HepG2 (cell line): ENCODE measurements at regions not wholly inside any gene's neighbourhood (a gene's known extent, or its start where the extent isn't known, plus 50 kb on each side); places are given as distances from the start of the nearest gene placed in this dataset.

ENCODE experiments used
- ATAC-seq: fragments of 200-7000 bp; cut with Tn5 transposase; 3 replicates; pipeline ENCODE4 v1.9.1; 2020; ENCODE audit warnings: mild to moderate bottlenecking, moderate library complexity
- BruUV-seq: library from RNA; stranded (reverse); fragments of 400-500 nt; replicated peaks from 2 replicates; lab custom pipeline; 2021; lab: Mats Ljungman, UMichigan
- CTCF ChIA-PET: fragments of 300-600 bp; formaldehyde crosslinking; extraction: SDS; loops from one replicate; lab custom pipeline; 2021; ENCODE audit warnings: low total read pairs, inconsistent platforms, low intra/inter-chr PET ratio; lab: Yijun Ruan, JAX
- POLR2A ChIA-PET: fragments of 350-600 bp; sonication (Branson Sonifier 250); formaldehyde crosslinking; loops from one replicate; lab custom pipeline; 2020; ENCODE audit warnings: antibody characterized with exemption, inconsistent platforms; lab: Yijun Ruan, JAX
- DNase-seq: peaks from one replicate; pipeline ENCODE4 v3.0.0-alpha.2; 2015; ENCODE audit warnings: low spot score
- FAIRE-seq: peaks from 3 replicates; lab custom pipeline; 2011; peaks lifted over from hg19 to GRCh38; lab: Jason Lieb, UNC
- H2AFZ ChIP-seq: one replicate; pipeline ENCODE4 v1.6.1; 2011; ENCODE audit warnings: low read length, inconsistent platforms
- H3K27ac ChIP-seq: fragments of 300-600 bp; 3 replicates; pipeline ENCODE4 v1.8.0; 2011; ENCODE audit warnings: mixed run types, mild to moderate bottlenecking, mixed read lengths, low read length, inconsistent platforms; ENCODE audit not compliant: insufficient read depth; ENCODE audit errors: extremely low read length
- H3K27me3 ChIP-seq, 2 experiments: fragments of 200-600 bp in 1 of 2; 2 replicates in 1 of 2; 3 replicates in 1 of 2; pipeline versions ENCODE4 v1.6.0 to v1.8.0; 2011; ENCODE audit warnings: low read length in 2 of 2, mild to moderate bottlenecking in 2 of 2, moderate library complexity in 2 of 2, inconsistent platforms in 1 of 2; ENCODE audit not compliant: insufficient read depth in 2 of 2, control insufficient read depth in 1 of 2
- H3K36me3 ChIP-seq, 2 experiments: fragments of 200-600 bp in 1 of 2; replicated peaks in 1 of 2; 2 replicates in 1 of 2; 3 replicates in 1 of 2; pipeline versions ENCODE4 v1.5.1 to v1.8.0; 2011; ENCODE audit warnings: low read length in 2 of 2, inconsistent platforms in 1 of 2; ENCODE audit not compliant: insufficient read depth in 2 of 2, control insufficient read depth in 1 of 2
- H3K4me1 ChIP-seq: 2 replicates; pipeline ENCODE4 v1.5.1; 2012; ENCODE audit warnings: low read length, inconsistent platforms; ENCODE audit not compliant: insufficient read depth
- H3K4me2 ChIP-seq: 2 replicates; pipeline ENCODE4 v1.6.0; 2011; ENCODE audit warnings: low read depth, low read length, inconsistent platforms
- H3K4me3 ChIP-seq, 3 experiments: fragments of 200-600 bp in 1 of 3; sonication (generic), shearing (Covaris generic) in 1 of 3; replicated peaks in 1 of 3; 2 replicates each; pipeline ENCODE4 v1.5.1; 2011 to 2016; ENCODE audit warnings: low read length in 3 of 3, inconsistent platforms in 2 of 3, low read depth in 2 of 3, mild to moderate bottlenecking in 2 of 3, control low read depth in 1 of 3, mixed read lengths in 1 of 3; ENCODE audit not compliant: insufficient read depth in 1 of 3
- H3K79me2 ChIP-seq: one replicate; pipeline ENCODE4 v1.6.1; 2011; ENCODE audit warnings: low read length, inconsistent platforms; ENCODE audit not compliant: insufficient read depth
- H3K9ac ChIP-seq: 2 replicates; pipeline ENCODE4 v1.6.0; 2011; ENCODE audit warnings: mild to moderate bottlenecking, low read depth, low read length, inconsistent platforms; ENCODE audit not compliant: insufficient read depth
- H3K9me3 ChIP-seq: 2 replicates; pipeline ENCODE4 v1.5.1; 2012; ENCODE audit warnings: mild to moderate bottlenecking, low read length
- H4K20me1 ChIP-seq: 2 replicates; pipeline ENCODE4 v1.6.0; 2011; ENCODE audit warnings: inconsistent platforms, mild to moderate bottlenecking, low read length, moderate library complexity; ENCODE audit not compliant: insufficient read depth
- CBX2 ChIP-seq, 2 experiments: fragments of 200-600 bp in 1 of 2; sonication (generic); formaldehyde crosslinking in 1 of 2; IDR thresholded peaks; 2 replicates each; pipeline versions ENCODE4 v1.7.0 to v1.8.1; 2018 to 2022; ENCODE audit warnings: low read depth in 2 of 2, low read length in 1 of 2, mild to moderate bottlenecking in 1 of 2, missing genetic modification reagents in 1 of 2
- GPN1 ChIP-seq: sonication (generic); formaldehyde crosslinking; IDR thresholded peaks from 2 replicates; pipeline ENCODE4 v1.5.1; 2020; ENCODE audit warnings: missing genetic modification reagents, borderline replicate concordance
- MIER2 ChIP-seq: IDR thresholded peaks from 2 replicates; pipeline ENCODE4 v1.6.1; 2016; ENCODE audit warnings: missing biosample characterization, missing genetic modification reagents
- RARG ChIP-seq: sonication (generic); formaldehyde crosslinking; IDR thresholded peaks from 2 replicates; pipeline ENCODE4 v1.4.0; 2020; ENCODE audit warnings: low read depth, mild to moderate bottlenecking, missing genetic modification reagents
- SIX1 ChIP-seq: sonication (generic); formaldehyde crosslinking; IDR thresholded peaks from 2 replicates; pipeline ENCODE4 v1.4.0; 2020; ENCODE audit warnings: missing genetic modification reagents, borderline replicate concordance
- SUZ12 ChIP-seq: fragments of 150-350 bp; IDR thresholded peaks from 2 replicates; pipeline ENCODE4 v1.6.1; 2014; ENCODE audit warnings: low read depth, low read length
- WGBS: methylation state at CpG from one replicate; pipeline ENCODE4 v1.1.6; 2017; ENCODE audit warnings: low lambda C conversion rate; 5-methylcytosine and 5-hydroxymethylcytosine counted together
- in situ Hi-C: cut with HindIII; loops from 2 replicates; pipeline ENCODE4 v1.10.0; 2017; ENCODE audit warnings: low pct_unique_long_range_greater_than_20kb; ENCODE audit not compliant: extremely low pct_ligation_motif_present
- intact Hi-C: fragments of 100-400 bp; cut with micrococcal nuclease; formaldehyde crosslinking; loops from one replicate; pipeline ENCODE4 v1.10.0; 2022; ENCODE audit not compliant: unreplicated experiment
- TF ChIP-seq, protein P1 (sequence below): sonication (generic); formaldehyde crosslinking; IDR thresholded peaks from 2 replicates; pipeline ENCODE4 v1.8.0; 2022; ENCODE audit warnings: low read depth, missing genetic modification reagents

DNA sequence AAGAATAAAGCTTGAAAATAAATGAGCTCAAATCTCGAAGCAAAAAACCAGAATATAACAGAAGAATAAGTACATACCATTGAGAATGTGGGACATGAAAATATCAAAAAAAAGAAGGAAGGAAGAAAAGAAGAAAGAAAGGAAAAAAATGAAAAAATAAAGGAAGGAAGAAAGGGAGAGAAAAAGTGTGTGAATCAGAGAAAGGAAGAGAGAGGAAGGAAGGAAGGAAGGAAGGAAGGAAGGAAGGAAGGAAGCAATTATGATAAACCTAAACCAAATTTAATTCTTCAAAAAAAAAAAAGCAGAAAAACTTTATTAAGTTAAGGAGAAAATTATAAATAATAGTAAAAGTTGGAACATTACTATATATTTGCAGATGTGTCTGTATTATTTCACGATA, 949.8 kb downstream of the NLGN4X start:
- Histone ChIP-seq H3K9ac (no peak overlapping the region), H3K27ac (no peak overlapping the region), H3K79me2 (no peaks in the 10 kb centered on the region), H3K4me3 (no peak overlapping the region), H3K36me3 (no peaks in the 10 kb centered on the region), H3K4me2 (no peak overlapping the region), H2AFZ (no peak overlapping the region), H3K27me3 (no peaks in the 10 kb centered on the region), H3K9me3 (peaks cover 25% of the 10 kb centered on the region), H3K4me1 (no peaks in the 10 kb centered on the region), H4K20me1 (no peaks in the 10 kb centered on the region)
- ATAC-seq, result no peak
- ChIA-PET POLR2A (no interaction called here), CTCF (no interaction called here)
- FAIRE-seq, result no peak
- TF ChIP-seq SUZ12 (no peak), SIX1 (CRISPR knock-in tag) (no peak), RARG (no peak), CBX2 (IDR thresholded peaks at IDR 0.05; ENCODE audit: low read depth, low read length) (no peak), CBX2 (CRISPR knock-in tag; IDR thresholded peaks at IDR 0.05; ENCODE audit: low read depth) (no peak), MIER2 (CRISPR knock-in tag) (no peak)
- TF ChIP-seq, protein P1, sequence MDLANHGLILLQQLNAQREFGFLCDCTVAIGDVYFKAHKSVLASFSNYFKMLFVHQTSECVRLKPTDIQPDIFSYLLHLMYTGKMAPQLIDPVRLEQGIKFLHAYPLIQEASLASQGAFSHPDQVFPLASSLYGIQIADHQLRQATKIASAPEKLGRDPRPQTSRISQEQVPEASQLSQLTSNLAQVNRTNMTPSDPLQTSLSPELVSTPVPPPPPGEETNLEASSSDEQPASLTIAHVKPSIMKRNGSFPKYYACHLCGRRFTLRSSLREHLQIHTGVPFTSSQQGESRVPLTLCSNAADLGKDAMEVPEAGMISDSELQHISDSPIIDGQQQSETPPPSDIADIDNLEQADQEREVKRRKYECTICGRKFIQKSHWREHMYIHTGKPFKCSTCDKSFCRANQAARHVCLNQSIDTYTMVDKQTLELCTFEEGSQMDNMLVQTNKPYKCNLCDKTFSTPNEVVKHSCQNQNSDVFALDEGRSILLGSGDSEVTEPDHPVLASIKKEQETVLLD (CRISPR knock-in tag), result no peak
- WGBS, result 0% methylated on average over 2 of the region's 2 CpGs
- no TSS peak for BruUV-seq
- no peak for DNase-seq
- in situ Hi-C loops, result no loop called here
- intact Hi-C loops, result no loop called here

DNA sequence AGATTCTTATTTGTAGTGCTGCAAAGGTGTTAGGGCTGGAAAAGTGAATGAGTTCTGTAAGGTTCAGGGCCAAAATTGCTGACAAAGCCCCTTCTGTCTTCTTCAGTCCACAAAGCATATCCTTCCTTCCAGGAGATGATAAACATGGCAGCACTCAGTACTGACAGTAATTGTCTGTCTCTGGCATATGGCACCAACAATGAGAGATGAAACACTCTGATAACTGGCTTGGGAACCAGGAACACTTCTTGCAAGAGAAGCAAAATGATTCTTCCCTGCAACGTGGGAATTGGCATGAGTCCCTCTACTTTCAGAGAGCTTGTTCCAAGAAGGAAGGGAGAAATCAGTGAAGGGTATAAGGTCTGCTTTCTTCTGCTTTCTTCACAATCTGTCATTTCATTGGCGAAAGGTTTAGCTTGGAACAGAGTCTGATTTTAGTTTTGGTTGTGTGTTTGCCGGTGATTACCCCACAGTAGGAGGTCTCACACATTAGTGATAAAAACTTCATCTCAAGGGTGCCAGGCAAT, 963.3 kb downstream of the NLGN4X start:
- DNase-seq (no peak), FAIRE-seq (no peak), ATAC-seq (no peak)
- BruUV-seq, result no TSS peak
- intact Hi-C loops (no loop called here), in situ Hi-C loops (no loop called here)
- Histone ChIP-seq H3K36me3 (no peaks in the 10 kb centered on the region), H2AFZ (no peak overlapping the region), H3K27me3 (no peaks in the 10 kb centered on the region), H4K20me1 (no peaks in the 10 kb centered on the region), H3K9me3 (peaks cover 30% of the 10 kb centered on the region; the same call in 1 of the 2 replicates), H3K9ac (no peak overlapping the region), H3K4me1 (no peaks in the 10 kb centered on the region), H3K27ac (no peak overlapping the region), H3K4me3 (no peak overlapping the region), H3K4me2 (no peak overlapping the region), H3K79me2 (no peaks in the 10 kb centered on the region)
- POLR2A ChIA-PET, result no interaction called here
- WGBS, result 5% methylated on average over 2 of the region's 3 CpGs
- TF ChIP-seq GPN1 (CRISPR knock-in tag), result no peak
- CTCF ChIA-PET, result no interaction called here
